HL-60 (cell line): ENCODE measurements at regions not wholly inside any gene's neighbourhood (a gene's known extent, or its start where the extent isn't known, plus 50 kb on each side); places are given as distances from the start of the nearest gene placed in this dataset.
"Not testable (repeated sequence)": the region's sequence is repeated elsewhere in the genome, so short reads cannot be mapped to it uniquely, and the experiment has no call there.

ENCODE experiments used
- DNase-seq, 2 experiments: peaks; one replicate each; pipeline ENCODE4 v3.0.0-alpha.2; 2010 to 2020; ENCODE audit warnings: low read depth in 1 of 2, low spot score in 1 of 2
- H3K27ac ChIP-seq: fragments of 250-450 bp; sonication (Bioruptor Pico); replicated peaks from 2 replicates; pipeline ENCODE4 v1.5.1; 2020; ENCODE audit warnings: mild to moderate bottlenecking, moderate library complexity
- H3K27me3 ChIP-seq: fragments of 250-450 bp; sonication (Bioruptor Pico); 2 replicates; pipeline ENCODE4 v1.5.1; 2021; ENCODE audit warnings: mild to moderate bottlenecking, moderate library complexity; ENCODE audit not compliant: insufficient read depth, poor library complexity, severe bottlenecking
- H3K4me3 ChIP-seq: replicated peaks from 2 replicates; pipeline ENCODE4 v1.5.1; 2011; ENCODE audit warnings: mild to moderate bottlenecking, control low read depth, low read length; ENCODE audit not compliant: insufficient read depth
- CTCF ChIP-seq: IDR thresholded peaks from one replicate; pipeline ENCODE4 v1.5.1; 2011; ENCODE audit warnings: low read length, control low read depth, inconsistent platforms; ENCODE audit not compliant: insufficient read depth
- GABPA ChIP-seq: IDR thresholded peaks from 2 replicates; pipeline ENCODE4 v1.6.1; 2012; ENCODE audit warnings: low read depth
- POLR2AphosphoS5 ChIP-seq: IDR thresholded peaks from 2 replicates; pipeline ENCODE4 v1.6.1; 2012; ENCODE audit warnings: low read depth
- REST ChIP-seq: IDR thresholded peaks from 2 replicates; pipeline ENCODE4 v1.6.1; 2012; ENCODE audit warnings: low read depth; ENCODE audit not compliant: insufficient replicate concordance
- SPI1 ChIP-seq: IDR thresholded peaks from 2 replicates; pipeline ENCODE4 v1.6.1; 2012; ENCODE audit warnings: low read depth, mild to moderate bottlenecking, borderline replicate concordance

- Histone ChIP-seq H3K27ac (no peak overlapping the region), H3K27me3 (no peaks in the 10 kb centered on the region), H3K4me3 (no peak overlapping the region)
- TF ChIP-seq REST (no peak), GABPA (no peak), CTCF (no peak), SPI1 (no peak), POLR2AphosphoS5 (no peak)
- no peak for DNase-seq
These were observed 90.5 kb upstream of the TACR1 start for GRCh38 chr2:75289771-75290170.

DNA sequence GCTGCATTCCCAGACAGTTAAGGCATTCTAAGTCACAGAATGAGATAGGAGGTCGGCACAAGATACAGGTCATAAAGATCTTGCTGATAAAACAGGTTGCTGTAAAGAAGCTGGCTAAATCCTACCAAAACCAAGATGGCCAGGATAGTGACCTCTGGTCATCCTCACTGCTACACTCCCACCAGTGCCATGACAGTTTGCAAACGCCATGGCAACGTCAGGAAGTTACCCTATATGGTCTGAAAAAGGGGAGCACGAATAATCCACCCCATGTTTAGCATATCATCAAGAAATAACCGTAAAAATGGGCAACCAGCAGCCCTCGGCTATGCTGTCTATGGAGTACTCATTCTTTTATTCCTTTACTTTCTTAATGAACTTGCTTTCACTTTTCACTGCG, 89.9 kb upstream of the TACR1 start:
- H3K27me3 ChIP-seq, H3K4me3 ChIP-seq, DNase-seq, H3K27ac ChIP-seq: not testable (repeated sequence)

GRCh38 chr2:75288760-75289159, 89.4 kb upstream of the TACR1 start:
- H3K27ac ChIP-seq: no peak overlapping the region
- no peak overlapping the region for H3K4me3 ChIP-seq
- no peaks in the 10 kb centered on the region for H3K27me3 ChIP-seq
- TF ChIP-seq GABPA (no peak), POLR2AphosphoS5 (no peak), REST (no peak), SPI1 (no peak), CTCF (no peak)
- DNase-seq: no peak

DNA sequence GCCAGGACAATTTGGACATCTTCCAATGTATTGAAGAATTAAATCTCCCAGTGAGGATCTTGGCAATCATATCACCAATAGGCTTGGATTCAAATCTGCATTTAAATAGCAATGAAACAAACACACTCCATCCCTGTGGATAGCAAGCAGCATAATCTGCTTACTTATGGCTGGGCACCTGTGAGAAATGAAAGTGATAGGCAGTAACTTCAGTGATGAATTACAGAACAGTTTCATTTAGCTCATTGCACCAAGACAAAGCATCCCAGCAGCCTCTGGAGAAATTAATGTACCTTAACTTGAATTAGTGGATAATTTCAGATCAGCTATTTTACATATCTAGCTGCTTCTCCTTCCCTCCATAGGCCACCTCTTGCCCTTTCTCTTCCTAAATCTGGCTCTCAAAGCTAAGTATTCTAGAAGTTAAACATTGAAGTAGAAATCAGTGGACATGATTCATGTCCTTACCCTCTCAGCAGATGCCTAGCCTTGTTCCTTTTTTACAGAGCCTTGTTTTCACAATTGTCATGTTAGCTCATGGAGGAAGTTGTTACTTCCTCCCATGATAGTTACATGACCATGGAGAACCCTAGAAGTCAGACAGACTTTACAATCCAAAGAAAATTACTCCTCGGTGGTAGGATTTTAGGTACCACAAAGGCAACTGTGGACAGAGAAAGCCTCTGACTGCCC, 88.5 kb upstream of the TACR1 start:
- no peak overlapping the region for H3K27ac ChIP-seq
- H3K27me3 ChIP-seq: no peaks in the 10 kb centered on the region
- H3K4me3 ChIP-seq: no peak overlapping the region
- DNase-seq: peak in 1 of 2 experiments; percentile 30
- TF ChIP-seq POLR2AphosphoS5 (no peak), SPI1 (peak; percentile 40; the same call in 1 of the 2 replicates), CTCF (no peak), REST (no peak)
